Fibroblast of skin of abdomen (primary cell): ENCODE measurements at regions not wholly inside any gene's neighbourhood (a gene's known extent, or its start where the extent isn't known, plus 50 kb on each side); places are given as distances from the start of the nearest gene placed in this dataset.
A peak's percentile ranks its signal among the peaks of the same experiment; 100 is the strongest.

Experiments
- DNase-seq: peaks from one replicate; pipeline ENCODE4 v3.0.0-alpha.2; 2013

GRCh38 chr18:2444201-2444875 lies 127.0 kb downstream of the METTL4 start:
- DNase-seq: no peak

GRCh38 chr18:2448565-2449151 lies 122.6 kb downstream of the METTL4 start:
- no peak for DNase-seq

- DNase-seq: no peak
Measured at GRCh38 chr18:2451556-2451955, 119.7 kb downstream of the METTL4 start.

- peak; percentile 4 for DNase-seq
Measured at GRCh38 chr18:2459886-2460285, 111.4 kb downstream of the METTL4 start.

GRCh38 chr18:2466978-2467377 lies 104.3 kb downstream of the METTL4 start:
- no peak for DNase-seq

- no peak for DNase-seq
Measured at GRCh38 chr18:2468051-2468450, 103.3 kb downstream of the METTL4 start.

- no peak for DNase-seq
Measured at GRCh38 chr18:2471523-2471922, 99.8 kb downstream of the METTL4 start.

GRCh38 chr18:2478662-2479061 lies 92.6 kb downstream of the METTL4 start:
- DNase-seq: no peak

- DNase-seq: no peak
Measured at GRCh38 chr18:2480536-2480935, 90.8 kb downstream of the METTL4 start.

GRCh38 chr18:2482706-2483475 lies 88.4 kb downstream of the METTL4 start:
- no peak for DNase-seq

GRCh38 chr18:2485983-2486382 lies 85.3 kb downstream of the METTL4 start:
- DNase-seq: no peak

- no peak for DNase-seq
Measured at GRCh38 chr18:2486426-2486825, 84.9 kb downstream of the METTL4 start.
